Endothelial cell of umbilical vein (primary cell): ENCODE measurements at regions not wholly inside any gene's neighbourhood (a gene's known extent, or its start where the extent isn't known, plus 50 kb on each side); places are given as distances from the start of the nearest gene placed in this dataset.

ENCODE experiments used
- BruUV-seq: library from RNA; stranded (reverse); fragments of 400-500 nt; replicated peaks from 2 replicates; lab custom pipeline; 2021; lab: Mats Ljungman, UMichigan
- CTCF ChIA-PET: fragments of 300-600, 350-600 bp; sonication (Branson Sonifier 250); formaldehyde crosslinking; loops from one replicate; lab custom pipeline; 2021; ENCODE audit warnings: antibody characterized with exemption, inconsistent platforms; lab: Charles Lee
- POLR2A ChIA-PET: fragments of 300-600, 350-600 bp; sonication (Branson Sonifier 250); formaldehyde crosslinking; loops from one replicate; lab custom pipeline; 2021; ENCODE audit warnings: antibody characterized with exemption, inconsistent platforms; lab: Charles Lee
- DNase-seq: peaks from one replicate; pipeline ENCODE4 v3.0.0-alpha.2; 2011; ENCODE audit warnings: low read depth, low spot score
- FAIRE-seq: peaks from 2 replicates; lab custom pipeline; 2011; peaks lifted over from hg19 to GRCh38; lab: Jason Lieb, UNC
- H2AFZ ChIP-seq: 2 replicates; pipeline ENCODE4 v1.6.0; 2012; ENCODE audit warnings: low read depth, low read length, control low read depth, inconsistent platforms
- H3K27ac ChIP-seq: 2 replicates; pipeline ENCODE4 v1.5.1; 2011; ENCODE audit warnings: low read depth, mild to moderate bottlenecking, control low read depth, low read length, moderate library complexity; ENCODE audit not compliant: insufficient read depth
- H3K27me3 ChIP-seq, 2 experiments: 2 replicates each; pipeline versions ENCODE4 v1.6.0 to v1.6.1; 2011; ENCODE audit warnings: low read length in 2 of 2, mixed read lengths in 1 of 2; ENCODE audit not compliant: control insufficient read depth in 2 of 2, insufficient read depth in 2 of 2
- H3K36me3 ChIP-seq, 2 experiments: 2 replicates in 1 of 2; 3 replicates in 1 of 2; pipeline ENCODE4 v1.5.1; 2011; ENCODE audit warnings: low read length in 2 of 2, mild to moderate bottlenecking in 1 of 2, moderate library complexity in 1 of 2; ENCODE audit not compliant: control insufficient read depth in 2 of 2, insufficient read depth in 2 of 2; ENCODE audit errors: extremely low read depth in 1 of 2
- H3K4me1 ChIP-seq: 3 replicates; pipeline ENCODE4 v1.5.1; 2011; ENCODE audit warnings: mild to moderate bottlenecking, low read length; ENCODE audit not compliant: control insufficient read depth, insufficient read depth; ENCODE audit errors: extremely low read depth
- H3K4me2 ChIP-seq: 2 replicates; pipeline ENCODE4 v1.6.1; 2011; ENCODE audit warnings: low read length, control low read depth, mixed read lengths; ENCODE audit not compliant: insufficient read depth
- H3K4me3 ChIP-seq, 3 experiments: fragments of 200-600 bp in 1 of 3; sonication (generic), shearing (Covaris generic) in 1 of 3; replicated peaks in 1 of 3; 2 replicates each; pipeline ENCODE4 v1.5.1; 2011 to 2016; ENCODE audit warnings: control low read depth in 3 of 3, low read length in 3 of 3, mild to moderate bottlenecking in 2 of 3, inconsistent platforms in 1 of 3, low read depth in 1 of 3, moderate library complexity in 1 of 3; ENCODE audit not compliant: insufficient read depth in 1 of 3
- H3K79me2 ChIP-seq: 2 replicates; pipeline ENCODE4 v1.6.0; 2012; ENCODE audit warnings: low read length, inconsistent platforms; ENCODE audit not compliant: control insufficient read depth, insufficient read depth
- H3K9ac ChIP-seq: replicated peaks from 2 replicates; pipeline ENCODE3; 2011; ENCODE audit warnings: low read length, control low read depth; ENCODE audit not compliant: insufficient read depth; ENCODE audit errors: extremely low read depth
- H3K9me1 ChIP-seq: replicated peaks from 3 replicates; pipeline ENCODE4 v1.6.0; 2011; ENCODE audit warnings: mild to moderate bottlenecking, low read length; ENCODE audit not compliant: control insufficient read depth, insufficient read depth; ENCODE audit errors: extremely low read depth
- H3K9me3 ChIP-seq: replicated peaks from 2 replicates; pipeline ENCODE4 v1.5.1; 2012; ENCODE audit warnings: low read length, inconsistent platforms; ENCODE audit not compliant: control insufficient read depth, insufficient read depth
- H4K20me1 ChIP-seq: replicated peaks from 2 replicates; pipeline ENCODE3; 2011; ENCODE audit warnings: mild to moderate bottlenecking, low read length; ENCODE audit not compliant: control insufficient read depth, insufficient read depth; ENCODE audit errors: extremely low read depth
- CTCF ChIP-seq, 2 donors: IDR thresholded peaks; 1 replicate in 1 of 2; 2 replicates in 1 of 2; pipeline ENCODE4 v1.5.1; 2011; ENCODE audit warnings: low read length in 2 of 2, mild to moderate bottlenecking in 2 of 2, moderate library complexity in 2 of 2, control low read depth in 1 of 2, inconsistent platforms in 1 of 2, low read depth in 1 of 2; ENCODE audit not compliant: insufficient read depth in 1 of 2; ENCODE audit errors: extremely low read depth in 1 of 2
- EZH2 ChIP-seq: IDR thresholded peaks from 2 replicates; pipeline ENCODE4 v1.6.1; 2012; ENCODE audit warnings: borderline replicate concordance, low read depth, mild to moderate bottlenecking, moderate library complexity, low read length, inconsistent platforms; ENCODE audit not compliant: severe bottlenecking
- FOS ChIP-seq: IDR thresholded peaks from 2 replicates; pipeline ENCODE4 v1.6.1; 2011; ENCODE audit warnings: mild to moderate bottlenecking, low read length, moderate library complexity, borderline replicate concordance; ENCODE audit not compliant: insufficient read depth
- GATA2 ChIP-seq: IDR thresholded peaks from 2 replicates; pipeline ENCODE4 v1.7.0; 2011; ENCODE audit warnings: low read depth, mild to moderate bottlenecking, moderate library complexity, mixed read lengths, low read length; ENCODE audit not compliant: insufficient read length, insufficient read depth
- JUN ChIP-seq: IDR thresholded peaks from 2 replicates; pipeline ENCODE4 v1.6.1; 2011; ENCODE audit warnings: borderline replicate concordance, low read depth; ENCODE audit not compliant: insufficient read length, insufficient read depth
- MYC ChIP-seq: IDR thresholded peaks from one replicate; pipeline ENCODE4 v1.6.1; 2011; ENCODE audit warnings: mild to moderate bottlenecking, low read depth, low read length
- POLR2A ChIP-seq: IDR thresholded peaks from 2 replicates; pipeline ENCODE4 v1.6.1; 2012; ENCODE audit warnings: low read depth, mild to moderate bottlenecking, control low read depth, low read length
- POLR2AphosphoS5 ChIP-seq: IDR thresholded peaks from 2 replicates; pipeline ENCODE4 v1.6.1; 2012; ENCODE audit warnings: low read depth, mild to moderate bottlenecking, control low read depth, low read length, moderate library complexity; ENCODE audit not compliant: insufficient read depth
- dilution Hi-C: fragments of 300-500 bp; cut with MboI; formaldehyde crosslinking; loops from one replicate; pipeline ENCODE4 v1.15.0; 2019; ENCODE audit warnings: low sequenced_read_pairs; ENCODE audit not compliant: extremely low pct_ligation_motif_present
- intact Hi-C: fragments of 100-400 bp; cut with micrococcal nuclease; formaldehyde crosslinking; loops from one replicate; pipeline ENCODE4 v1.10.0; 2022
- TF ChIP-seq, protein P1 (sequence below): IDR thresholded peaks from 2 replicates; pipeline ENCODE4 v1.6.1; 2011; ENCODE audit not compliant: insufficient read depth, insufficient read length

DNA sequence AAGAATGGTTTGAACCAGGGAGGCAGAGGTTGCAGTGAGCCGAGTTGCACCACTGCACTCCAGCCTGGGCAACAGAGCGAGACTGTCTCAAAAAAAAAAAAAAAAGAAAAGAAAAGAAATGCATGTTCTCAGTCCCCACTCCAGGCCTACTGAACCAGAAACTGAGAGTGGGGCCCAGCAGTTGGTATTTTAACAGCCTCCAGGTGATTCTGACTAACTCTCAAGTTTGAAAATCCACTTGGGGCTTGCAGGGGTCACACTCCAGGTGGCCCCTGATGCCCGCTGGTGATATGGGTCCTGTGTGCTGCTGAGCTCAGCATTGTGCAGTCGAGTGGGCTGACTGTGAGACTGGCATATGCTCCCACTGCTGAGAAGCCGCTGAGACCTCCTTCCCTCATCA lies 133.7 kb upstream of the C2CD4B start:
- CTCF ChIA-PET, result interaction anchor here (1.5 to 1.9 kb wide), 2 partner anchors 8 to 465 kb away, joined by 3 to 14 read pairs; no protein-coding TSS in a partner anchor
- BruUV-seq, result no TSS peak
- intact Hi-C loops, result no loop called here
- dilution Hi-C loops, result no loop called here
- no peak for FAIRE-seq
- no peak overlapping the region for H3K4me2 ChIP-seq
- no peak for DNase-seq
- no peak overlapping the region for H3K27ac ChIP-seq
- no peaks in the 10 kb centered on the region for H3K9me1 ChIP-seq
- no peaks in the 10 kb centered on the region for H3K36me3 ChIP-seq
- H3K27me3 ChIP-seq, result peaks cover 7% of the 10 kb centered on the region in 2 experiments
- no peaks in the 10 kb centered on the region for H3K79me2 ChIP-seq
- no peak overlapping the region for H2AFZ ChIP-seq
- no peak for TF ChIP-seq POLR2A
- TF ChIP-seq EZH2, result no peak
- no peak for TF ChIP-seq MYC
- TF ChIP-seq FOS, result no peak
- TF ChIP-seq, protein P1, sequence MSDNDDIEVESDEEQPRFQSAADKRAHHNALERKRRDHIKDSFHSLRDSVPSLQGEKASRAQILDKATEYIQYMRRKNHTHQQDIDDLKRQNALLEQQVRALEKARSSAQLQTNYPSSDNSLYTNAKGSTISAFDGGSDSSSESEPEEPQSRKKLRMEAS, result no peak
- TF ChIP-seq CTCF (IDR thresholded peaks at IDR 0.05; ENCODE audit: extremely low read depth in 1 of 2, insufficient read depth in 1 of 2, low read depth in 1 of 2, low read length in 2 of 2), result no peak
- TF ChIP-seq JUN, result no peak
- TF ChIP-seq POLR2AphosphoS5, result no peak
- TF ChIP-seq GATA2, result no peak
- no peaks in the 10 kb centered on the region for H3K4me1 ChIP-seq
- H4K20me1 ChIP-seq, result no peaks in the 10 kb centered on the region
- H3K4me3 ChIP-seq, result no peak overlapping the region
- H3K9ac ChIP-seq, result no peak overlapping the region
- POLR2A ChIA-PET, result no interaction called here
- H3K9me3 ChIP-seq, result no peaks in the 10 kb centered on the region
